ENCODE measurements at regions not wholly inside any gene's neighbourhood (a gene's known extent, or its start where the extent isn't known, plus 50 kb on each side); places are given as distances from the start of the nearest gene placed in this dataset.
"Not testable (repeated sequence)": the region's sequence is repeated elsewhere in the genome, so short reads cannot be mapped to it uniquely, and the experiment has no call there.

GRCh38 chr2:226579519-226579918, 220.1 kb downstream of the IRS1 start:
- DNase-seq (ENCODE audit: low read depth in 2 of 2): no peak

- DNase-seq (ENCODE audit: low read depth in 2 of 2): no peak
These were observed 220.7 kb downstream of the IRS1 start for GRCh38 chr2:226578879-226579278.

- no peak for DNase-seq (ENCODE audit: low read depth in 2 of 2)
These were observed 221.2 kb downstream of the IRS1 start for GRCh38 chr2:226578373-226578772.

GRCh38 chr2:226575928-226576327, 223.7 kb downstream of the IRS1 start:
- no peak for DNase-seq (ENCODE audit: low read depth in 2 of 2)

DNA sequence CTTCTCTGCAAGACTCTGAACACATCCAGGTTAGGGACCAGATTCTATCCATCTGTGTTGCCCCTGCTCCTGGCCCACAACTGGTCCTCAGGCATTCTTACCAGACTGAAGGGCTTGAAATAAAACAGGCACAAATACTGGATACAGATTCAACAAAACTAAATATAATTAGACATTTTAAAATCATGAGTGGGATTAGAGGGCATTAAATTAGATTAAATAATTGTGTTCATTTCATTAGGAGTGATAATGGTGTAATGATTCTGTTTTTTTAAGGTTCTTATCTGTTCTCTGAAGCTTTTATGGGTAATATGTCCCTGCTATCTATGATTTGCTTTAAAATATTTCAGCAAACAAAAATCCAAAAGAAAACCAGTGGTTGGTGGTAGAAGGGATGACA, 226.5 kb downstream of the IRS1 start:
- DNase-seq (ENCODE audit: low read depth in 2 of 2): no peak

DNA sequence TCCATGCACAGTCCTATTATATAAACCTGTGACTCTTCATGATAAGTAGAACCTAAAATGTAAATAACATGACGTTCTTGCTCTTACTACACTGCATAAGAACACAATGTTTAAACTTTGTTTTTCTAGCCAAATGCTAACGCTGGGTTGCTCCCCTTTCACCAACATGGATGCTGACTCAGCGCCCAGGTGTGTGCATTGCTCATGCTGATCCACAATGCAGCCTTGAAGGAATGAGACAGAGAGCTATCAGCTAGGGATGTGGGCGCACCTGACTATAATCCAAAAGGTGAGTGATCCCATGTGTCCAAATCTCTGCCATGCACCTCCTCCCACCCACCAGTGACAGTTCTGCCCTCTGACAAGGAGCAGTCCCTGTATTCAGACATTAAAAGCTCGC, 235.0 kb downstream of the IRS1 start:
- no peak for DNase-seq (ENCODE audit: low read depth in 2 of 2)

GRCh38 chr2:226561962-226562361, 237.7 kb downstream of the IRS1 start:
- no peak for DNase-seq (ENCODE audit: low read depth in 2 of 2)

DNA sequence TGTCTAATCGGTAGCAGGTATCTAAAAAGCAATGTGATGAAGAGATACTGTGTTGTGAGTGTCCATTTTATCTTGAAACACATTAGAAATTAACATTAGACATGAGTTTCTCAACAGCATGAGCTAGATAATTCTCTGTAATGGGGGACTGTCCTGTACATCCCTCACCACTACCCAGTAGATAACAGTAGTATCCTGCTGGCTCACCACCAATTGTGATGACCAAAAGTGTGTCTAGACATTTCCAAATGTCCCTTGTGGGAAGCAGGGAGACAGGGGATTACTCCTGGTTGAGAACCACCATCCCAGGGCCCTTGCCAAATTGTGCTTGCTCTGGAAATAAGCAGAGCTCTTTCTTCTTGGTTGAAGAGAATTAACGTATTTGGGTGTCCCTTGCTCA, 239.3 kb downstream of the IRS1 start:
- no peak for DNase-seq (ENCODE audit: low read depth in 2 of 2)

GRCh38 chr2:226559536-226559935, 240.1 kb downstream of the IRS1 start:
- DNase-seq (ENCODE audit: low read depth in 2 of 2): no peak

DNA sequence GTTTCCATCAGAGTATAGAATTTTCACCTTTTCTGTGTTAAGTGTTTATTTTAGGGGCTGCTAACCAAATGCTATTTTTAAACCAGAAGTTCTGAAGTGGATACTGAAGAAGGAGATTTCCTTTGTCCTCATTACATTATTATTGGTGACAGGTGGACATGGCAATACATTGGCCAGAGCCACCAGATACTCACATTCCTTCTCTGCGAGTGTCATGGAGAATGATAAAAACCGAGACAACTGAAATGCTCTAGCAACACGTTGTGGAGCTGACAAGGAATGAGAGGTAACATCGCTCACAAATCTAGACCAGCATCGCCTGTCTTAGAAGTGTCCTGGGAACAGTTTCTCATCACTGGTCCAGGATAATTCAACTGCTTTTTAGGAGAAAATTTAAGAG, 241.2 kb downstream of the IRS1 start:
- DNase-seq (ENCODE audit: low read depth in 2 of 2): no peak

GRCh38 chr2:226556050-226556449, 243.6 kb downstream of the IRS1 start:
- DNase-seq (ENCODE audit: low read depth in 2 of 2): no peak

GRCh38 chr2:226554701-226555100, 244.9 kb downstream of the IRS1 start:
- DNase-seq (ENCODE audit: low read depth in 2 of 2): no peak

DNA sequence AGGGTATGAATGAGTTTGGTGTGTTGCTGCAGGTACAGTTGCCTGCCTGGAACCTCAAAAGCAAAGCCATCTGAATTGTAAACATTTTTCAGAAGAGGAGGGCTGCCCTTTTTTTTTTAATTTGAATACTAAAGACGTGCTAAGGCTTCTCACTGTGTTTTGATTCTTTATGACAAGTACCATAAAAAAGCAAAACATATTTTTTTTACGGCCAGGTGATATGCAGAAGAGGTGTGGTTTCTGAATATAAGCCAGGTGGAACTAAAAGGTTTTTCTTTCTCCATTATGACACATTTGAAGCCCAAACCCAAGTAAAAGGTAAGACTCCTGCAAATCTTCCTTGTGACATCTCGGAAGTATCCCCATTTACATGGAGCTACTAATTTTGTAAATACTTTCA, 246.3 kb downstream of the IRS1 start:
- no peak for DNase-seq (ENCODE audit: low read depth in 2 of 2)

DNA sequence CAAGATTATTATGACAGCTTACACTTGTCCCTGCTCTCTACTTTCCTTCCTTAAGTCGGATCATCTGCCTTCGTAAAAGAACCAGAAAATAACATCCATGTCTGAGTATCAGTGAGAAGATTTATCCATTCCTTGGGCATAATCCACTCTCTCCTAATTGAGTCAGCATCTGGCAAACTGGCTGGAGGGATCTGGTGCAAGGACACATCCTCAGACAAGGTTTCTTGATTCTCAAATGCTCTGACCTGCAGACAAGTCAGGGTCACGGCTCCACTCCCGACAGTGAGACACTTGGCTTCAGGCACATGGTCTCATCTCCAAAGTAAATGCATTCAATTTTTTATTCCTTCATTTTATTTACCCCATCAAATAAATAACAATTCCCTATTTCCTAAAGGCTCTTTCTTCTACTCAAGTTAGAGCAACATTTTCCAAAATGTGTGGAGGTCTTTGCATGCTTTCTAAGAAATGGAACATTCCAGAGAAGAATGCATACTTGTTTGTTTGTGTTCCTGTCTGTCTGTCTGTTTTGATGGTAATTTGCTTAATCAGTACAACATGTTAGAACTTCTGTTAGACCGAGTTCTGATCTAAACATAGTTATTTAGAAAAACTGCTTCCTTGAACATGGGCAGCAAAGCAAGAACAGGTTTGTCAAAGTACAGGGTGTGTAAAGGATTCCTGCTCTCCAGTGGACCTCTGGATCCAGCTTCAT, 246.9 kb downstream of the IRS1 start:
- no peak for DNase-seq (ENCODE audit: low read depth in 2 of 2)

GRCh38 chr2:226551522-226552250, 247.9 kb downstream of the IRS1 start:
- DNase-seq (ENCODE audit: low read depth in 2 of 2): no peak

DNA sequence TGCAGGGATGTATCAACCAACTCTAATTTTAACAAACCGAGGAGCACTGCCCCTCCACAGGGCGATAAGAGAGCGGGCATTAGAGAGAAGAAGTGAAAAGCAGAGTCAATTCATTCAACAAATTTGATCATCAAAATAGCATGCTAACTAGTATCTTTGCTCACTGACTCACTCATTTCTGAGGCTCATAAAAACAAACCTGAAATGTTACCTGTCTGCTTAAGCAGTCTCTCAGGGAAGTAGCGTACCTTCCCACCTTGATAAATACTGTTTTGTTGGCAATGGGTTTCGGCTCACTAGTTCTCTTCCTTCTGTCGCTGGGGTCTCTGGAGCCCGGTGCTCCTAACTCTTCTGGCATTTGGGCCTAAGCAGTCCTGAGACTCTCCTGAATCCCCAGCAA, 248.8 kb downstream of the IRS1 start:
- no peak for DNase-seq (ENCODE audit: low read depth in 2 of 2)

DNA sequence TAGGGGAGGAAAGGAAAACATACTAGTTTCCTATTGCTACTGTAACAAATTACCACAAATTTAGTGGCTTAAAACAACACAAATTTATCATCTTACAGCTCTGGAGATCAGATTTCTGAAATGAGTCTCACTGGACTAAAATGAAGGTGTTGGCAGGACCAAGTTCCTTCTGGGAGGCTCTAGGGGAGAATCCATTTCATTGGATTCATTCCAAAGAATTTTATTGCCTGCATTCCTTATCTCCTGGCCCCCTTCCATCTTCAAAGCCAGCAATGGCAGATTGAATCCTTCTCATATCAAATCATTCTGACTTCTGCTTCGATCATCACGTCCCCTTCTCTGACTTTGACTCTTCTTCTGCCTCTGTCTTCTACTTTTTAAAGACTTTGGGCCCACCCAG, 250.9 kb downstream of the IRS1 start:
- DNase-seq (ENCODE audit: low read depth in 2 of 2): no peak

DNA sequence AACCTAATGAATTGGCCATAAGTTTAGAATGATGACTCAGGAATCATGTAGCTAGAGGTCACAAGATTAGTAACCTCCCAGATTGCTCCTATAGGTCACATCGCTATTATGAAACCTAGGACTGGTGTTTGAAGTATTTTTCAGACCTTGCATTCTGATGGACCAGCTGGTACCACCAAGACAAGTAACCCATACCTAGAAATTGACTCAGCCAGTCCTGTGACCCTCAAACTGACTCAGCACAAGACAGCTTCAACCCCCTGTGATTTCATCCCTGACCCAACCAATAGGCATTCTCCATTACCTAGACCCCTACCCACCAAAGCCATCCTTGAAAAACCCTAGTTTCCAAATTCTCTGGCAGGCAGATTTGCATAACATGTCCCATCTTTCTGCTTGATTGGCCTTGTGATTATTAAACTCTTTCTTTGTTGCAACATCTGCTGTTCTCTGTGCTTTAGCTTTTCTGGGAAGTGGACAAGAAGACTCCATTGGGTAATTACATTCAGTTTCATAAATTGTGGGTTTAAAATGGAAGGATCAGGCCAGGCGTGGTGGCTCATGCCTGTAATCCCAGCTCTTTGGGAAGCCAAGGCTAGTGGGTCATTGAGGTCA, 254.9 kb downstream of the IRS1 start:
- DNase-seq (ENCODE audit: low read depth in 2 of 2): no peak

- DNase-seq (ENCODE audit: low read depth in 2 of 2): no peak
These were observed 259.2 kb downstream of the IRS1 start for GRCh38 chr2:226540204-226540994.

DNA sequence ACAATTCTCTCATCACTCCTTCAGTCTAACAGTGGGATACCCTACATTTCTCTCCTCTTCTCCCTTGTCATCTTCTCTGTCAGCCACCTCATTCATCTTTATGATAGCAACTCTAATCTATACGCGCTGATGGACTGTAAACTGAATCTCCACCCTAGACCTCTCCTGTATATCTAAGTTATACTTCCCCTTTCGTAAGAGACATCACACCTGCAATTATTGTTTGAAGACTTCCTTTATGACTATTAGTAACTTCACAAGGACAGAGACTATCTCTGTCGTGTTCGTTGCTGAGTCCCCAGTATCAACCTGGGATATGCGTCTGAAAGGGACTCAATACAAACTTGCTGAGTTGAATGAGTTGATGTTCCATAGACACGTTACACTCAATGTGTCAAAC, 263.2 kb downstream of the IRS1 start:
- no peak for DNase-seq (ENCODE audit: low read depth in 2 of 2)

- DNase-seq (ENCODE audit: low read depth in 2 of 2): not testable (repeated sequence)
These were observed 266.6 kb downstream of the IRS1 start for GRCh38 chr2:226532976-226533375.

All from lung microvascular endothelial cell (primary cell).